ENCODE measurements at regions not wholly inside any gene's neighbourhood (a gene's known extent, or its start where the extent isn't known, plus 50 kb on each side); places are given as distances from the start of the nearest gene placed in this dataset.

GRCh38 chr6:101021504-101021903, 140.4 kb upstream of the ASCC3 start:
- ChIA-PET CTCF (no interaction called here), POLR2A (no interaction called here)
- TF ChIP-seq ZNF501 (tag by site-specific recombination; IDR thresholded peaks at IDR 0.05) (no peak), ZNF202 (tag by site-specific recombination; IDR thresholded peaks at IDR 0.05; ENCODE audit: borderline replicate concordance) (no peak), ZNF26 (tag by site-specific recombination; IDR thresholded peaks at IDR 0.05) (no peak), PRDM10 (tag by site-specific recombination; IDR thresholded peaks at IDR 0.05) (no peak), ZNF335 (tag by site-specific recombination; conservative IDR thresholded peaks at IDR 0.05) (no peak), PRDM1 (tag by site-specific recombination; IDR thresholded peaks at IDR 0.05) (no peak), ZNF184 (tag by site-specific recombination; IDR thresholded peaks at IDR 0.05) (no peak), EGR2 (tag by site-specific recombination; IDR thresholded peaks at IDR 0.05; ENCODE audit: low read depth) (no peak), ZBTB26 (tag by site-specific recombination; optimal IDR thresholded peaks at IDR 0.05) (no peak), ZNF311 (tag by site-specific recombination; IDR thresholded peaks at IDR 0.05; ENCODE audit: borderline replicate concordance) (no peak), ZNF510 (tag by site-specific recombination; IDR thresholded peaks at IDR 0.05; ENCODE audit: insufficient replicate concordance) (no peak), ZFP3 (tag by site-specific recombination; IDR thresholded peaks at IDR 0.05; ENCODE audit: low read depth) (no peak), HOXD13 (CRISPR knock-in tag; IDR thresholded peaks at IDR 0.05; ENCODE audit: borderline replicate concordance) (no peak), GLIS2 (tag by site-specific recombination; IDR thresholded peaks at IDR 0.05) (no peak), ZNF354C (tag by site-specific recombination; IDR thresholded peaks at IDR 0.05; ENCODE audit: borderline replicate concordance, low read depth) (no peak), GLI2 (tag by site-specific recombination; IDR thresholded peaks at IDR 0.05; ENCODE audit: borderline replicate concordance, low read depth) (no peak)
- TF ChIP-seq, protein P1, sequence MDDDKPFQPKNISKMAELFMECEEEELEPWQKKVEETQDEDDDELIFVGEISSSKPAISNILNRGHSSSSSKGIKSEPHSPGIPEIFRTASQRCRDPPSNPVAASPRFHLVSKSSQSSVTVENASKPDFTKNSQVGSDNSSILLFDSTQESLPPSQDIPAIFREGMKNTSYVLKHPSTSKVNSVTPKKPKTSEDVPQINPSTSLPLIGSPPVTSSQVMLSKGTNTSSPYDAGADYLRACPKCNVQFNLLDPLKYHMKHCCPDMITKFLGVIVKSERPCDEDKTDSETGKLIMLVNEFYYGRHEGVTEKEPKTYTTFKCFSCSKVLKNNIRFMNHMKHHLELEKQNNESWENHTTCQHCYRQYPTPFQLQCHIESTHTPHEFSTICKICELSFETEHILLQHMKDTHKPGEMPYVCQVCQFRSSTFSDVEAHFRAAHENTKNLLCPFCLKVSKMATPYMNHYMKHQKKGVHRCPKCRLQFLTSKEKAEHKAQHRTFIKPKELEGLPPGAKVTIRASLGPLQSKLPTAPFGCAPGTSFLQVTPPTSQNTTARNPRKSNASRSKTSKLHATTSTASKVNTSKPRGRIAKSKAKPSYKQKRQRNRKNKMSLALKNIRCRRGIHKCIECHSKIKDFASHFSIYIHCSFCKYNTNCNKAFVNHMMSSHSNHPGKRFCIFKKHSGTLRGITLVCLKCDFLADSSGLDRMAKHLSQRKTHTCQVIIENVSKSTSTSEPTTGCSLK (tag by site-specific recombination; IDR thresholded peaks at IDR 0.05): no peak
- TF ChIP-seq, protein P2, sequence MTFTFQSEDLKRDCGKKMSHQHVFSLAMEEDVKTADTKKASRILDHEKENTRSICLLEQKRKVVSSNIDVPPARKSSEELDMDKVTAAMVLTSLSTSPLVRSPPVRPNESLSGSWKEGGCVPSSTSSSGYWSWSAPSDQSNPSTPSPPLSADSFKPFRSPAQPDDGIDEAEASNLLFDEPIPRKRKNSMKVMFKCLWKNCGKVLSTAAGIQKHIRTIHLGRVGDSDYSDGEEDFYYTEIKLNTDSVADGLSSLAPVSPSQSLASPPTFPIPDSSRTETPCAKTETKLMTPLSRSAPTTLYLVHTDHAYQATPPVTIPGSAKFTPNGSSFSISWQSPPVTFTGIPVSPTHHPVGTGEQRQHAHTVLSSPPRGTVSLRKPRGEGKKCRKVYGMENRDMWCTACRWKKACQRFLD (tag by site-specific recombination; IDR thresholded peaks at IDR 0.05): no peak
- Histone ChIP-seq H3K9me3 (ENCODE audit: control insufficient read depth, insufficient read depth, low read depth, low read length) (no peaks in the 10 kb centered on the region), H3K4me1 (ENCODE audit: control insufficient read depth, insufficient read depth, low read length) (no peaks in the 10 kb centered on the region), H3K36me3 (ENCODE audit: control insufficient read depth in 2 of 2, insufficient read depth in 1 of 2, low read length in 2 of 2) (no peaks in the 10 kb centered on the region), H3K4me3 (ENCODE audit: low read depth, low read length) (no peak overlapping the region), H3K27ac (ENCODE audit: extremely low read depth, low read depth, low read length) (no peak overlapping the region)
